ENCODE measurements at regions not wholly inside any gene's neighbourhood (a gene's known extent, or its start where the extent isn't known, plus 50 kb on each side); places are given as distances from the start of the nearest gene placed in this dataset.

DNA sequence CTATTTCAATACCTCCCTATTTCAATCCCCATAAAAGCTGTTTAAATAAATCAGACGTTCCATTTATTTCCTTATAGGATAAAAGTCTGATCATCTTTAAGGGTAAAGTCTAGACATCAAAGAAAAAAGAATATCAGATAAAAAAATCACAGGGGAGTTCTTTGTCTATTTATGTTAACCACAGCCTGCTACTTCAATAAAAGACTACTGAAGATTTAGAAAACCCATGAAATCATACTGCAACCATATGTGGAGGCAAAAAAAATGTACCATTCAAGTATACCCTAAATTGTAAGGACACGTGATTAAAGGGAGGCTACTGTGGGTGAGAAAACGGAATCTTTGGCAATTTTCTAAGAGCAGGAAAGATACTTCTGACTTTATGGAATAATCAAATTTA lies 108.2 kb upstream of the TNFSF4 start:
- H2AK5ac ChIP-seq (ENCODE audit: low read depth, low read length): no peak overlapping the region
- no peaks in the 10 kb centered on the region for H3K23me2 ChIP-seq (ENCODE audit: low read depth, low read length)
- no peak overlapping the region for H3K4ac ChIP-seq (replicated peaks; ENCODE audit: insufficient read length, low read depth, low read length)
- no peak overlapping the region for H3K27ac ChIP-seq (ENCODE audit: low read depth, low read length)
- no peaks in the 10 kb centered on the region for H3K36me3 ChIP-seq (ENCODE audit: control insufficient read depth in 2 of 4, insufficient read depth in 4 of 4, low read length in 3 of 4)
- H3K56ac ChIP-seq (replicated peaks; ENCODE audit: insufficient read length, low read depth, low read length): no peak overlapping the region
- H4K91ac ChIP-seq (replicated peaks; ENCODE audit: insufficient read length, low read length): no peak overlapping the region
- H2AFZ ChIP-seq (ENCODE audit: low read length): no peak overlapping the region
- H3K4me3 ChIP-seq (ENCODE audit: extremely low read depth in 1 of 4, insufficient read depth in 2 of 4, low read depth in 3 of 4, low read length in 4 of 4): no peak overlapping the region
- H2BK15ac ChIP-seq (ENCODE audit: low read length): no peak overlapping the region
- H3K79me1 ChIP-seq (ENCODE audit: low read depth, low read length): no peaks in the 10 kb centered on the region
- FAIRE-seq (no peak), DNase-seq (ENCODE audit: low read depth in 1 of 2, low spot score in 2 of 2) (no peak)
- no peak overlapping the region for H3K9ac ChIP-seq (replicated peaks in 1 of 4; ENCODE audit: extremely low read depth in 1 of 4, low read depth in 3 of 4, low read length in 3 of 4)
- H3K23ac ChIP-seq (ENCODE audit: insufficient read length): no peak overlapping the region
- no peaks in the 10 kb centered on the region for H3K79me2 ChIP-seq (ENCODE audit: control insufficient read depth in 1 of 2, insufficient read depth in 2 of 2, low read length in 2 of 2)
- no peaks in the 10 kb centered on the region for H3K4me1 ChIP-seq (replicated peaks in 1 of 4; ENCODE audit: control insufficient read depth in 3 of 4, insufficient read depth in 4 of 4, low read length in 3 of 4)
- H3K9me3 ChIP-seq (ENCODE audit: insufficient read depth in 2 of 2, low read depth in 1 of 2, low read length in 1 of 2): no peaks in the 10 kb centered on the region
- H2BK12ac ChIP-seq (ENCODE audit: low read depth, low read length): no peak overlapping the region
- H3K4me2 ChIP-seq (ENCODE audit: insufficient read depth in 1 of 2, low read depth in 2 of 2, low read length in 2 of 2): no peak overlapping the region
- H4K8ac ChIP-seq (ENCODE audit: extremely low read depth, insufficient read depth, low read length): no peak overlapping the region
- ChIA-PET POLR2A (ENCODE audit: partially characterized antibody) (no interaction called here), CTCF (ENCODE audit: partially characterized antibody) (no interaction called here)
- no peak overlapping the region for H2BK5ac ChIP-seq (ENCODE audit: low read depth, low read length)
- no peak overlapping the region for H2BK20ac ChIP-seq (ENCODE audit: low read length)
- no peak overlapping the region for H4K5ac ChIP-seq (ENCODE audit: insufficient read length, low read depth, low read length)
- H3K18ac ChIP-seq (ENCODE audit: extremely low read depth, low read length): no peak overlapping the region
- H3K14ac ChIP-seq (ENCODE audit: insufficient read length): no peak overlapping the region
- H4K20me1 ChIP-seq (replicated peaks in 1 of 2; ENCODE audit: control insufficient read depth in 1 of 2, insufficient read depth in 2 of 2, low read length in 2 of 2): no peaks in the 10 kb centered on the region
- peaks cover 0 to 1% (median 0%) of the 10 kb centered on the region in 4 experiments; a peak in 1 of 7 replicates for H3K27me3 ChIP-seq (replicated peaks in 1 of 4; ENCODE audit: control insufficient read depth in 3 of 4, extremely low read depth in 1 of 4, insufficient read depth in 3 of 4, low read length in 3 of 4)
- WGBS, 2 experiments (ENCODE audit: extremely low coverage in 1 of 2, insufficient coverage in 1 of 2, insufficient read length in 1 of 2, insufficient replicate concordance in 2 of 2, low coverage in 1 of 2, low lambda C conversion rate in 2 of 2, missing lambda C conversion rate in 1 of 2): 89% methylated on average over 3 of the region's 3 CpGs; no CpG with 5 or more reads in 1 of the 2 experiments
- H2BK120ac ChIP-seq (replicated peaks; ENCODE audit: low read depth, low read length): no peak overlapping the region
- no peak for TF ChIP-seq MAFK (IDR thresholded peaks at IDR 0.05; ENCODE audit: low read depth, low read length)
- TF ChIP-seq HDAC6 (IDR thresholded peaks at IDR 0.05; ENCODE audit: low read depth, low read length): no peak
- no peak for TF ChIP-seq JUN (IDR thresholded peaks at IDR 0.05; ENCODE audit: low read depth, low read length)
- TF ChIP-seq CBX8 (IDR thresholded peaks at IDR 0.05; ENCODE audit: borderline replicate concordance, low read depth, low read length): no peak
- TF ChIP-seq KDM4A (IDR thresholded peaks at IDR 0.05; ENCODE audit: low read depth, low read length, severe bottlenecking): no peak
- TF ChIP-seq NRF1 (IDR thresholded peaks at IDR 0.05; ENCODE audit: low read depth, low read length): no peak
- TF ChIP-seq RAD21 (IDR thresholded peaks at IDR 0.05 in 1 of 2, conservative IDR thresholded peaks at IDR 0.05 in 1 of 2; ENCODE audit: low read depth in 2 of 2, low read length in 2 of 2): no peak
- TF ChIP-seq, protein P1, sequence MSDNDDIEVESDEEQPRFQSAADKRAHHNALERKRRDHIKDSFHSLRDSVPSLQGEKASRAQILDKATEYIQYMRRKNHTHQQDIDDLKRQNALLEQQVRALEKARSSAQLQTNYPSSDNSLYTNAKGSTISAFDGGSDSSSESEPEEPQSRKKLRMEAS (IDR thresholded peaks at IDR 0.05): no peak
- no peak for TF ChIP-seq GABPA (IDR thresholded peaks at IDR 0.05; ENCODE audit: borderline replicate concordance, insufficient read depth, low read length)

Data from H1 (cell line).